ENCODE measurements at regions not wholly inside any gene's neighbourhood (a gene's known extent, or its start where the extent isn't known, plus 50 kb on each side); places are given as distances from the start of the nearest gene placed in this dataset.
"Not testable (repeated sequence)": the region's sequence is repeated elsewhere in the genome, so short reads cannot be mapped to it uniquely, and the experiment has no call there.

GRCh38 chr15:77909182-77909940 is 168.2 kb downstream of the TBC1D2B start:
- DNase-seq, result no peak

- not testable (repeated sequence) for DNase-seq
These were observed 168.8 kb downstream of the TBC1D2B start for GRCh38 chr15:77908752-77909111.

- DNase-seq, result peak in 1 of 2 donors; percentile 63
These were observed 169.4 kb downstream of the TBC1D2B start for GRCh38 chr15:77907824-77908751.

GRCh38 chr15:77906062-77906990 is 171.2 kb downstream of the TBC1D2B start:
- DNase-seq, result not testable (repeated sequence)

- no peak for DNase-seq
These were observed 172.1 kb downstream of the TBC1D2B start for GRCh38 chr15:77905301-77905920.

GRCh38 chr15:77904901-77905300 is 172.6 kb downstream of the TBC1D2B start:
- DNase-seq, result no peak

GRCh38 chr15:77904436-77904821 is 173.1 kb downstream of the TBC1D2B start:
- no peak for DNase-seq

GRCh38 chr15:77903761-77904435 is 173.6 kb downstream of the TBC1D2B start:
- not testable (repeated sequence) for DNase-seq

GRCh38 chr15:77902921-77903760 is 174.4 kb downstream of the TBC1D2B start:
- peak in 1 of 2 donors; percentile 19 for DNase-seq

GRCh38 chr15:77901921-77902750 is 175.4 kb downstream of the TBC1D2B start:
- no peak for DNase-seq

GRCh38 chr15:77901251-77901881 is 176.1 kb downstream of the TBC1D2B start:
- no peak for DNase-seq

GRCh38 chr15:77900331-77900963 is 177.1 kb downstream of the TBC1D2B start:
- peak in 1 of 2 donors; percentile 66 for DNase-seq

GRCh38 chr15:77899776-77900175 is 177.7 kb downstream of the TBC1D2B start:
- not testable (repeated sequence) for DNase-seq

- DNase-seq, result no peak
These were observed 178.4 kb downstream of the TBC1D2B start for GRCh38 chr15:77898811-77899730.

- DNase-seq, result no peak
These were observed 179.6 kb downstream of the TBC1D2B start for GRCh38 chr15:77897896-77898406.

GRCh38 chr15:77897113-77897895 is 180.2 kb downstream of the TBC1D2B start:
- not testable (repeated sequence) for DNase-seq
